ENCODE measurements at regions not wholly inside any gene's neighbourhood (a gene's known extent, or its start where the extent isn't known, plus 50 kb on each side); places are given as distances from the start of the nearest gene placed in this dataset.
"Not testable (repeated sequence)": the region's sequence is repeated elsewhere in the genome, so short reads cannot be mapped to it uniquely, and the experiment has no call there.

- H3K36me3 Mint-ChIP-seq; CTCF ChIA-PET; intact Hi-C loops (cut with micrococcal nuclease); POLR2A ChIA-PET; H3K27ac Mint-ChIP-seq; H3K4me1 Mint-ChIP-seq; H3K4me3 Mint-ChIP-seq; ATAC-seq; H3K9me3 ChIP-seq (ENCODE audit: control insufficient read depth in 2 of 3, low read length in 3 of 3); H3K36me3 ChIP-seq (ENCODE audit: control insufficient read depth in 2 of 3, insufficient read depth in 3 of 3, low read length in 3 of 3); H3K27me3 ChIP-seq (ENCODE audit: control insufficient read depth in 2 of 2, insufficient read depth in 2 of 2, low read length in 2 of 2); H3K4me3 ChIP-seq (ENCODE audit: low read length); H3K9me3 Mint-ChIP-seq; H3K27ac ChIP-seq (ENCODE audit: low read depth, low read length); DNase-seq; H3K4me1 ChIP-seq (ENCODE audit: control insufficient read depth in 2 of 2, insufficient read depth in 2 of 2, low read length in 2 of 2); H3K27me3 Mint-ChIP-seq: not testable (repeated sequence)
Measured at GRCh38 chr2:83789674-83790073, 669.4 kb downstream of the SUCLG1 start.

- H3K4me1 ChIP-seq (ENCODE audit: control insufficient read depth in 2 of 2, insufficient read depth in 2 of 2, low read length in 2 of 2); H3K27me3 ChIP-seq (ENCODE audit: control insufficient read depth in 2 of 2, insufficient read depth in 2 of 2, low read length in 2 of 2); intact Hi-C loops (cut with micrococcal nuclease); H3K27ac Mint-ChIP-seq; H3K36me3 ChIP-seq (ENCODE audit: control insufficient read depth in 2 of 3, insufficient read depth in 3 of 3, low read length in 3 of 3); H3K9me3 Mint-ChIP-seq; H3K4me3 Mint-ChIP-seq; H3K27me3 Mint-ChIP-seq; ATAC-seq; DNase-seq; H3K27ac ChIP-seq (ENCODE audit: low read depth, low read length); H3K4me3 ChIP-seq (ENCODE audit: low read length); H3K4me1 Mint-ChIP-seq; H3K9me3 ChIP-seq (ENCODE audit: control insufficient read depth in 2 of 3, low read length in 3 of 3); H3K36me3 Mint-ChIP-seq; CTCF ChIA-PET; POLR2A ChIA-PET: not testable (repeated sequence)
Measured at GRCh38 chr2:83788938-83789566, 670.0 kb downstream of the SUCLG1 start.

GRCh38 chr2:83787189-83787588 lies 671.9 kb downstream of the SUCLG1 start:
- CTCF ChIA-PET: no interaction called here
- Mint-ChIP-seq H3K4me1 (no peaks in the 10 kb centered on the region), H3K4me3 (no peak overlapping the region), H3K9me3 (peaks cover 0 to 3% (median 0%) of the 10 kb centered on the region in 11 donors), H3K36me3 (no peaks in the 10 kb centered on the region), H3K27ac (no peak overlapping the region), H3K27me3 (peaks cover 0 to 4% (median 0%) of the 10 kb centered on the region in 5 donors)
- no peaks in the 10 kb centered on the region for H3K9me3 ChIP-seq (ENCODE audit: control insufficient read depth in 2 of 3, low read length in 3 of 3)
- intact Hi-C loops (cut with micrococcal nuclease): no loop called here
- ATAC-seq (no peak), DNase-seq (no peak)
- H3K27me3 ChIP-seq (ENCODE audit: control insufficient read depth in 2 of 2, insufficient read depth in 2 of 2, low read length in 2 of 2): no peaks in the 10 kb centered on the region
- no peaks in the 10 kb centered on the region for H3K36me3 ChIP-seq (ENCODE audit: control insufficient read depth in 2 of 3, insufficient read depth in 3 of 3, low read length in 3 of 3)
- H3K27ac ChIP-seq (ENCODE audit: low read depth, low read length): no peak overlapping the region
- POLR2A ChIA-PET: no interaction called here
- H3K4me3 ChIP-seq (ENCODE audit: low read length): no peak overlapping the region
- H3K4me1 ChIP-seq (ENCODE audit: control insufficient read depth in 2 of 2, insufficient read depth in 2 of 2, low read length in 2 of 2): no peaks in the 10 kb centered on the region

- H3K4me3 ChIP-seq (ENCODE audit: low read length): no peak overlapping the region
- Mint-ChIP-seq H3K4me1 (no peaks in the 10 kb centered on the region), H3K36me3 (no peaks in the 10 kb centered on the region), H3K27me3 (peaks cover 0 to 4% (median 0%) of the 10 kb centered on the region in 5 donors), H3K27ac (no peak overlapping the region), H3K9me3 (peaks cover 0 to 8% (median 4%) of the 10 kb centered on the region in 11 donors), H3K4me3 (no peak overlapping the region)
- H3K36me3 ChIP-seq (ENCODE audit: control insufficient read depth in 2 of 3, insufficient read depth in 3 of 3, low read length in 3 of 3): no peaks in the 10 kb centered on the region
- no peak for ATAC-seq
- intact Hi-C loops (cut with micrococcal nuclease): no loop called here
- no peaks in the 10 kb centered on the region for H3K4me1 ChIP-seq (ENCODE audit: control insufficient read depth in 2 of 2, insufficient read depth in 2 of 2, low read length in 2 of 2)
- CTCF ChIA-PET: no interaction called here
- no peaks in the 10 kb centered on the region for H3K27me3 ChIP-seq (ENCODE audit: control insufficient read depth in 2 of 2, insufficient read depth in 2 of 2, low read length in 2 of 2)
- H3K9me3 ChIP-seq (ENCODE audit: control insufficient read depth in 2 of 3, low read length in 3 of 3): no peaks in the 10 kb centered on the region
- DNase-seq: no peak
- H3K27ac ChIP-seq (ENCODE audit: low read depth, low read length): no peak overlapping the region
- POLR2A ChIA-PET: no interaction called here
Measured at GRCh38 chr2:83786140-83786539, 672.9 kb downstream of the SUCLG1 start.

GRCh38 chr2:83784947-83785346 lies 674.1 kb downstream of the SUCLG1 start:
- ATAC-seq: no peak
- intact Hi-C loops (cut with micrococcal nuclease): no loop called here
- H3K27me3 ChIP-seq (ENCODE audit: control insufficient read depth in 2 of 2, insufficient read depth in 2 of 2, low read length in 2 of 2): no peaks in the 10 kb centered on the region
- H3K36me3 ChIP-seq (ENCODE audit: control insufficient read depth in 2 of 3, insufficient read depth in 3 of 3, low read length in 3 of 3): no peaks in the 10 kb centered on the region
- H3K4me3 ChIP-seq (ENCODE audit: low read length): no peak overlapping the region
- H3K9me3 ChIP-seq (ENCODE audit: control insufficient read depth in 2 of 3, low read length in 3 of 3): no peaks in the 10 kb centered on the region
- Mint-ChIP-seq H3K27me3 (peaks cover 0 to 4% (median 0%) of the 10 kb centered on the region in 5 donors), H3K9me3 (peaks cover 0 to 15% (median 4%) of the 10 kb centered on the region in 11 donors), H3K4me1 (no peaks in the 10 kb centered on the region), H3K36me3 (no peaks in the 10 kb centered on the region), H3K4me3 (no peak overlapping the region), H3K27ac (no peak overlapping the region)
- no peaks in the 10 kb centered on the region for H3K4me1 ChIP-seq (ENCODE audit: control insufficient read depth in 2 of 2, insufficient read depth in 2 of 2, low read length in 2 of 2)
- no peak overlapping the region for H3K27ac ChIP-seq (ENCODE audit: low read depth, low read length)
- ChIA-PET POLR2A (no interaction called here), CTCF (no interaction called here)
- no peak for DNase-seq

GRCh38 chr2:83784315-83784714 lies 674.8 kb downstream of the SUCLG1 start:
- Mint-ChIP-seq H3K4me3 (no peak overlapping the region), H3K9me3 (peaks cover 0 to 15% (median 4%) of the 10 kb centered on the region in 11 donors), H3K27me3 (peaks cover 0 to 4% (median under 1%) of the 10 kb centered on the region in 5 donors), H3K27ac (no peak overlapping the region), H3K4me1 (no peaks in the 10 kb centered on the region), H3K36me3 (no peaks in the 10 kb centered on the region)
- ATAC-seq (no peak), DNase-seq (no peak)
- Histone ChIP-seq H3K4me1 (ENCODE audit: control insufficient read depth in 2 of 2, insufficient read depth in 2 of 2, low read length in 2 of 2) (no peaks in the 10 kb centered on the region), H3K27ac (ENCODE audit: low read depth, low read length) (no peak overlapping the region), H3K4me3 (ENCODE audit: low read length) (no peak overlapping the region), H3K9me3 (ENCODE audit: control insufficient read depth in 2 of 3, low read length in 3 of 3) (no peaks in the 10 kb centered on the region), H3K27me3 (ENCODE audit: control insufficient read depth in 2 of 2, insufficient read depth in 2 of 2, low read length in 2 of 2) (no peaks in the 10 kb centered on the region), H3K36me3 (ENCODE audit: control insufficient read depth in 2 of 3, insufficient read depth in 3 of 3, low read length in 3 of 3) (no peaks in the 10 kb centered on the region)
- ChIA-PET POLR2A (no interaction called here), CTCF (no interaction called here)
- intact Hi-C loops (cut with micrococcal nuclease): no loop called here

GRCh38 chr2:83782122-83782521 lies 677.0 kb downstream of the SUCLG1 start:
- ChIA-PET POLR2A (no interaction called here), CTCF (no interaction called here)
- Mint-ChIP-seq H3K9me3 (peaks cover 0 to 15% (median 5%) of the 10 kb centered on the region in 11 donors), H3K4me3 (no peak overlapping the region), H3K36me3 (no peaks in the 10 kb centered on the region), H3K27ac (no peak overlapping the region), H3K4me1 (no peaks in the 10 kb centered on the region), H3K27me3 (peaks cover 0 to 6% (median 0%) of the 10 kb centered on the region in 5 donors)
- Histone ChIP-seq H3K9me3 (ENCODE audit: control insufficient read depth in 2 of 3, low read length in 3 of 3) (no peaks in the 10 kb centered on the region), H3K27me3 (ENCODE audit: control insufficient read depth in 2 of 2, insufficient read depth in 2 of 2, low read length in 2 of 2) (no peaks in the 10 kb centered on the region), H3K4me1 (ENCODE audit: control insufficient read depth in 2 of 2, insufficient read depth in 2 of 2, low read length in 2 of 2) (no peaks in the 10 kb centered on the region), H3K36me3 (ENCODE audit: control insufficient read depth in 2 of 3, insufficient read depth in 3 of 3, low read length in 3 of 3) (no peaks in the 10 kb centered on the region), H3K27ac (ENCODE audit: low read depth, low read length) (no peak overlapping the region), H3K4me3 (ENCODE audit: low read length) (no peak overlapping the region)
- DNase-seq (no peak), ATAC-seq (no peak)
- intact Hi-C loops (cut with micrococcal nuclease): no loop called here
